MCF 10A (cell line): ENCODE measurements at regions not wholly inside any gene's neighbourhood (a gene's known extent, or its start where the extent isn't known, plus 50 kb on each side); places are given as distances from the start of the nearest gene placed in this dataset.

ENCODE experiments used
- BruUV-seq: library from RNA; stranded (reverse); fragments of 400-500 nt; replicated peaks from 2 replicates; lab custom pipeline; 2021; lab: Mats Ljungman, UMichigan
- CTCF ChIA-PET: fragments of 300-600 bp; sonication (Branson Sonifier 250); formaldehyde crosslinking; extraction: SDS; loops from one replicate; lab custom pipeline; 2021; ENCODE audit warnings: antibody characterized with exemption, inconsistent platforms; lab: Yijun Ruan, JAX
- POLR2A ChIA-PET: fragments of 300-600, 350-650 bp; sonication (Branson Sonifier 250); formaldehyde crosslinking; extraction: SDS; loops from one replicate; lab custom pipeline; 2020; ENCODE audit warnings: antibody characterized with exemption, inconsistent platforms; lab: Yijun Ruan, JAX
- DNase-seq: peaks from one replicate; pipeline ENCODE4 v3.0.0-alpha.2; 2018; ENCODE audit not compliant: unreplicated experiment
- H3K27ac Mint-ChIP-seq: one replicate; pipeline ENCODE4 v1.8.0; 2022; ENCODE audit warnings: mild to moderate bottlenecking, low read depth, mixed read lengths; ENCODE audit not compliant: unreplicated experiment
- H3K27me3 Mint-ChIP-seq: one replicate; pipeline ENCODE4 v1.8.0; 2022; ENCODE audit warnings: mixed read lengths; ENCODE audit not compliant: insufficient read depth, unreplicated experiment
- H3K36me3 Mint-ChIP-seq: one replicate; pipeline ENCODE4 v1.8.0; 2022; ENCODE audit warnings: mild to moderate bottlenecking, moderate library complexity, mixed read lengths; ENCODE audit not compliant: insufficient read depth, unreplicated experiment
- H3K4me1 Mint-ChIP-seq: one replicate; pipeline ENCODE4 v1.8.0; 2022; ENCODE audit warnings: mixed read lengths; ENCODE audit not compliant: insufficient read depth, unreplicated experiment
- H3K4me3 Mint-ChIP-seq: one replicate; pipeline ENCODE4 v1.8.0; 2022; ENCODE audit warnings: mild to moderate bottlenecking, moderate library complexity, mixed read lengths; ENCODE audit not compliant: unreplicated experiment
- H3K9me3 Mint-ChIP-seq: one replicate; pipeline ENCODE4 v1.8.0; 2022; ENCODE audit warnings: mixed read lengths; ENCODE audit not compliant: unreplicated experiment
- intact Hi-C: fragments of 100-400 bp; cut with micrococcal nuclease; formaldehyde crosslinking; loops from 2 replicates; pipeline ENCODE4 v1.14.1; 2022
- TF ChIP-seq, protein P1 (sequence below): fragments of 200-600 bp; IDR thresholded peaks from one replicate; pipeline ENCODE4 v1.8.0; 2022; ENCODE audit warnings: antibody characterized with exemption, mild to moderate bottlenecking; ENCODE audit not compliant: unreplicated experiment

DNA sequence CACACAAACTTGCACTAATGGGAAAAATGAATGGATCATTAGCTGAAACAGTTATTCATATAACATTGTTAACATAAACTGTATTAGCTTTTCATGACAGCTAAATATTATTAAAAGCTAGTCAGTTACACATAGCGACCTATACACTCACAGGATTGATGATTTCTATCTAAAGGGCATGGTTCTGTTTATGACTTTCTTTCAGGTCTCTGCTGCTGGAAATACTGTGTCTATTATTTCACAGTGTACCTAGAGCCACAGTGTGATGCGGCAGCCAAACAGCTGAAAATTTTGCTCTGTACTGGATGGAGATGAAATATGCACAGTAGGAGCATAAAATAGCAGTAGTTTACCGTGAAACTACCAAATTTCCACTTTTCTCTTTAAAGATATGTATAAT lies 341.1 kb downstream of the FSCB start:
- BruUV-seq, result no TSS peak
- TF ChIP-seq, protein P1, sequence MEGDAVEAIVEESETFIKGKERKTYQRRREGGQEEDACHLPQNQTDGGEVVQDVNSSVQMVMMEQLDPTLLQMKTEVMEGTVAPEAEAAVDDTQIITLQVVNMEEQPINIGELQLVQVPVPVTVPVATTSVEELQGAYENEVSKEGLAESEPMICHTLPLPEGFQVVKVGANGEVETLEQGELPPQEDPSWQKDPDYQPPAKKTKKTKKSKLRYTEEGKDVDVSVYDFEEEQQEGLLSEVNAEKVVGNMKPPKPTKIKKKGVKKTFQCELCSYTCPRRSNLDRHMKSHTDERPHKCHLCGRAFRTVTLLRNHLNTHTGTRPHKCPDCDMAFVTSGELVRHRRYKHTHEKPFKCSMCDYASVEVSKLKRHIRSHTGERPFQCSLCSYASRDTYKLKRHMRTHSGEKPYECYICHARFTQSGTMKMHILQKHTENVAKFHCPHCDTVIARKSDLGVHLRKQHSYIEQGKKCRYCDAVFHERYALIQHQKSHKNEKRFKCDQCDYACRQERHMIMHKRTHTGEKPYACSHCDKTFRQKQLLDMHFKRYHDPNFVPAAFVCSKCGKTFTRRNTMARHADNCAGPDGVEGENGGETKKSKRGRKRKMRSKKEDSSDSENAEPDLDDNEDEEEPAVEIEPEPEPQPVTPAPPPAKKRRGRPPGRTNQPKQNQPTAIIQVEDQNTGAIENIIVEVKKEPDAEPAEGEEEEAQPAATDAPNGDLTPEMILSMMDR, result no peak
- H3K4me1 Mint-ChIP-seq, result peaks cover 7% of the 10 kb centered on the region
- ChIA-PET CTCF (interaction anchor here (1.8 kb wide), 1 partner anchor 16 kb away, joined by 9 read pairs; no protein-coding TSS in a partner anchor), POLR2A (interaction anchor here (0.6 kb wide), 1 partner anchor 30 kb away, joined by 3 read pairs; no protein-coding TSS in a partner anchor)
- H3K27me3 Mint-ChIP-seq, result no peaks in the 10 kb centered on the region
- H3K4me3 Mint-ChIP-seq, result no peak overlapping the region
- intact Hi-C loops, result no loop called here
- DNase-seq, result no peak
- no peaks in the 10 kb centered on the region for H3K36me3 Mint-ChIP-seq
- H3K9me3 Mint-ChIP-seq, result no peaks in the 10 kb centered on the region
- no peak overlapping the region for H3K27ac Mint-ChIP-seq

DNA sequence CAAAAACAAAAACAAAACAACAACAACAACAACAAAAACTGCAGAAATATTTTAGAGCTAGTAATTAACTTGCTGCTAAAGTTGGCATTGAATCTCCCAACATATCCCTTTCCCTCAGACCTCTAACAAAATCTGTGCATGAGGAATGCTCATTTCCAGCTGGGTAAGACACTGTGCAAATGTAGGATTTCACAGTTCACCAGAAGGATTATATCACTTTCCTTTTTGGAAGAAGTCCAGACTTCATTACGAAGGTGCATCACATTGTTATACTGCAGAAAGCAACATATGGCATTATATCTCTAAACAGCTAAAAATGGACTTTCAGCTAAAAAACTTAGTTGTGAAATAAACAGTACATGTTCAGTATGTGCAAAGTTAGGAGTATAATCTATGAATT lies 341.8 kb downstream of the FSCB start:
- Mint-ChIP-seq H3K36me3 (no peaks in the 10 kb centered on the region), H3K27me3 (no peaks in the 10 kb centered on the region), H3K4me3 (no peak overlapping the region), H3K9me3 (no peaks in the 10 kb centered on the region), H3K27ac (no peak overlapping the region), H3K4me1 (peaks cover 7% of the 10 kb centered on the region)
- TF ChIP-seq, protein P1, result no peak
- intact Hi-C loops, result no loop called here
- peak; percentile 43 for DNase-seq
- ChIA-PET POLR2A (interaction anchor here (0.6 kb wide), 1 partner anchor 31 kb away, joined by 3 read pairs; no protein-coding TSS in a partner anchor), CTCF (interaction anchor here (0.6 to 1.8 kb wide), 3 partner anchors 15 to 369 kb away, joined by 3 to 9 read pairs (median 3); no protein-coding TSS in a partner anchor)
- BruUV-seq, result no TSS peak

DNA sequence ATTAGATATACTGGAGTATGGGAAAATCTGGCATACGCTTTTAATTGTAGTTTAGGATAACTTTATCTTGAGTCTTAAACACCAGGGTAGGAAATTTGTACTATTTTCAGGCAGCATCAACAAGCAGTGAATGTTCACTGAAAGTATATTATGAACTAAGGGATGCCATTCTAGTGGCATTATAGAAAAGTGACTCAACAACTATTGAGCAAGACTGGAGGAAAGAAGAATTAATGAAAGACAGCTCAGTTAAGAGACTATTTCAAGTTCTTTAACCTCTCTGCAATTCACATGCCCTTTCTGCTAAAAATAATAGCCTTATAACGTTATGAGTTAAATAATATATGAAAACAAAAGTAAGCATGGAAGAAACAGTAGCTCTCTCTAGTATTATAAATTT lies 343.1 kb downstream of the FSCB start:
- Mint-ChIP-seq H3K36me3 (no peaks in the 10 kb centered on the region), H3K4me3 (no peak overlapping the region), H3K27ac (no peak overlapping the region), H3K9me3 (no peaks in the 10 kb centered on the region), H3K4me1 (peaks cover 7% of the 10 kb centered on the region), H3K27me3 (no peaks in the 10 kb centered on the region)
- ChIA-PET POLR2A (no interaction called here), CTCF (no interaction called here)
- intact Hi-C loops, result no loop called here
- no TSS peak for BruUV-seq
- peak; percentile 36 for DNase-seq
- TF ChIP-seq, protein P1, result no peak

DNA sequence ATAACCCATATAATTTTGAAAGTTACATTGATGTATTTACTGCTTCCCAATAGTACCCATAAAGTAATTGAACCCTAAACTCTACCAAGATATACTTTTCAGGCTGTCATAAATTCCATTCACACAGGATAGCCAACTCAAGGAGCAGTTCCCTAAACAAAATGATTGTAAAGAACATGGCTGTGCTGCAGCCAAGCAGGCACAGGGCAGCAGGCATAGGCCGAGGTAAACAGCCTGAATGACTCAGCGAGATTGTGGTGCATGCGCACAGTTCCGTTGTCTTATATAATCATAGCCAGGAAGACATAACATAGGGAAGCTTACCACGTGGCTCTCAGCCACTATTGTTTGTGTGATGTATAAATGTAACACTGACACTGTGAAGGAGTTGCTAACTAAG lies 344.9 kb downstream of the FSCB start:
- H3K9me3 Mint-ChIP-seq, result no peaks in the 10 kb centered on the region
- DNase-seq, result no peak
- H3K27ac Mint-ChIP-seq, result no peak overlapping the region
- ChIA-PET CTCF (interaction anchor here (0.8 to 1.6 kb wide), 2 partner anchors 12 to 132 kb away, joined by 4 to 11 read pairs; no protein-coding TSS in a partner anchor), POLR2A (no interaction called here)
- H3K36me3 Mint-ChIP-seq, result no peaks in the 10 kb centered on the region
- BruUV-seq, result no TSS peak
- no peaks in the 10 kb centered on the region for H3K27me3 Mint-ChIP-seq
- TF ChIP-seq, protein P1, result no peak
- intact Hi-C loops, result no loop called here
- H3K4me3 Mint-ChIP-seq, result no peak overlapping the region
- peaks cover 7% of the 10 kb centered on the region for H3K4me1 Mint-ChIP-seq
